GM23248 (cell line): ENCODE measurements at regions not wholly inside any gene's neighbourhood (a gene's known extent, or its start where the extent isn't known, plus 50 kb on each side); places are given as distances from the start of the nearest gene placed in this dataset.

Source experiments
- EZH2 ChIP-seq: fragments of 200-600 bp; sonication (generic); IDR thresholded peaks from 2 replicates; pipeline ENCODE4 v1.6.1; 2018; ENCODE audit warnings: antibody characterized with exemption, mild to moderate bottlenecking; ENCODE audit not compliant: insufficient read depth, poor library complexity, severe bottlenecking
- EZH2phosphoT487 ChIP-seq: fragments of 200-600 bp; sonication (generic); IDR thresholded peaks from 2 replicates; pipeline ENCODE4 v1.6.1; 2018; ENCODE audit warnings: antibody characterized with exemption, moderate library complexity, mild to moderate bottlenecking, low read depth; ENCODE audit not compliant: insufficient read depth

- no peak for TF ChIP-seq EZH2
- TF ChIP-seq EZH2phosphoT487, result no peak
Measured at GRCh38 chr14:66141733-66142132, 344.4 kb upstream of the CCDC196 start.
